A549 (cell line): ENCODE measurements at regions not wholly inside any gene's neighbourhood (a gene's known extent, or its start where the extent isn't known, plus 50 kb on each side); places are given as distances from the start of the nearest gene placed in this dataset.

Experiments used
- ATAC-seq, 2 experiments: fragments of 200-7000 bp in 1 of 2; fragments of >200 bp in 1 of 2; cut with Nextera tagmentation in 1 of 2; cut with Tn5 transposase in 1 of 2; 3 replicates each; pipeline versions ENCODE4 v1.8.0 to v1.9.1; 2018 to 2020; ENCODE audit warnings: mild to moderate bottlenecking in 1 of 2, moderate library complexity in 1 of 2
- CTCF ChIA-PET: fragments of 300-600 bp; sonication (Branson Sonifier 250); formaldehyde crosslinking; extraction: SDS; loops from one replicate; lab custom pipeline; 2021; ENCODE audit warnings: antibody characterized with exemption, inconsistent platforms; lab: Yijun Ruan, JAX
- POLR2A ChIA-PET: fragments of 350-600 bp; formaldehyde crosslinking; extraction: SDS; loops from one replicate; lab custom pipeline; 2021; ENCODE audit warnings: antibody characterized with exemption, inconsistent platforms; lab: Yijun Ruan, JAX
- DNase-seq, 2 experiments: peaks; one replicate each; pipeline versions ENCODE4 v3.0.0 to v3.0.0-alpha.2; 2011 to 2016; ENCODE audit warnings: low read depth in 1 of 2, low spot score in 1 of 2
- FAIRE-seq: peaks from 2 replicates; lab custom pipeline; 2011; peaks lifted over from hg19 to GRCh38; lab: Jason Lieb, UNC
- H3K27ac ChIP-seq, 2 experiments: fragments of >200 bp; sonication (Bioruptor Twin); formaldehyde crosslinking; 3 replicates each; pipeline ENCODE4 v1.5.1; 2016 to 2017
- H3K4me1 ChIP-seq: fragments of >200 bp; sonication (Bioruptor Twin); formaldehyde crosslinking; 3 replicates; pipeline ENCODE4 v1.6.1; 2016
- H3K4me2 ChIP-seq: fragments of >200 bp; sonication (Bioruptor Twin); formaldehyde crosslinking; 3 replicates; pipeline ENCODE4 v1.6.1; 2016
- H3K4me3 ChIP-seq: fragments of >200 bp; sonication (Bioruptor Twin); formaldehyde crosslinking; 3 replicates; pipeline ENCODE4 v1.5.1; 2016
- H3K9me3 ChIP-seq: fragments of >200 bp; sonication (Bioruptor Twin); formaldehyde crosslinking; 3 replicates; pipeline ENCODE4 v1.6.1; 2016
- ATOH8 ChIP-seq: fragments of 250-450 bp; sonication (Bioruptor Pico); IDR thresholded peaks from 2 replicates; pipeline ENCODE4 v1.5.0; 2020; ENCODE audit warnings: low read depth, mild to moderate bottlenecking, moderate library complexity
- CBX2 ChIP-seq: fragments of 200-600 bp; sonication (generic); IDR thresholded peaks from 2 replicates; pipeline ENCODE4 v1.6.1; 2016; ENCODE audit warnings: low read depth, mild to moderate bottlenecking, borderline replicate concordance
- CEBPB ChIP-seq, 2 experiments: fragments of >200 bp in 1 of 2; sonication (Bioruptor Twin) in 1 of 2; formaldehyde crosslinking in 1 of 2; IDR thresholded peaks; 2 replicates each; pipeline ENCODE4 v1.6.1; 2012 to 2016
- CHD2 ChIP-seq: fragments of 150-350 bp; IDR thresholded peaks from 2 replicates; pipeline ENCODE4 v1.6.1; 2014; ENCODE audit warnings: low read length; ENCODE audit not compliant: partially characterized antibody
- EHF ChIP-seq: fragments of 250-450 bp; sonication (Bioruptor Pico); IDR thresholded peaks from 2 replicates; pipeline ENCODE4 v1.5.0; 2020; ENCODE audit warnings: mild to moderate bottlenecking
- EP300 ChIP-seq, 2 experiments: fragments of >200 bp; sonication (Bioruptor Twin); formaldehyde crosslinking; IDR thresholded peaks; 2 replicates in 1 of 2; 3 replicates in 1 of 2; pipeline ENCODE4 v1.6.1; 2016 to 2017
- FOSL2 ChIP-seq, 2 experiments: fragments of 450-650 bp in 1 of 2; fragments of >200 bp in 1 of 2; sonication (Bioruptor Twin) in 1 of 2; formaldehyde crosslinking; IDR thresholded peaks; 2 replicates each; pipeline versions ENCODE4 v1.5.0 to v1.6.1; 2016 to 2020; ENCODE audit warnings: mild to moderate bottlenecking in 1 of 2, moderate library complexity in 1 of 2
- FOXS1 ChIP-seq: fragments of 250-450 bp; sonication (Bioruptor Pico); IDR thresholded peaks from 2 replicates; pipeline ENCODE4 v1.5.0; 2020; ENCODE audit warnings: mild to moderate bottlenecking, moderate library complexity
- HEYL ChIP-seq: fragments of 250-450 bp; sonication (Bioruptor Pico); IDR thresholded peaks from 2 replicates; pipeline ENCODE4 v1.8.0; 2021; ENCODE audit warnings: mild to moderate bottlenecking, moderate library complexity
- JUN ChIP-seq, 2 experiments: fragments of >200 bp; sonication (Bioruptor Twin); formaldehyde crosslinking; IDR thresholded peaks; 2 replicates in 1 of 2; 3 replicates in 1 of 2; pipeline ENCODE4 v1.6.1; 2016 to 2017
- KDM5A ChIP-seq: fragments of 200-600 bp; sonication (generic); IDR thresholded peaks from 2 replicates; pipeline ENCODE4 v1.6.1; 2016; ENCODE audit warnings: antibody characterized with exemption, mild to moderate bottlenecking
- MAFK ChIP-seq: fragments of 450-650 bp; IDR thresholded peaks from 2 replicates; pipeline ENCODE4 v1.6.1; 2014; ENCODE audit not compliant: partially characterized antibody
- MAX ChIP-seq: IDR thresholded peaks from 2 replicates; pipeline ENCODE4 v1.6.1; 2012
- MAZ ChIP-seq: fragments of 150-350 bp; IDR thresholded peaks from 2 replicates; pipeline ENCODE4 v1.6.1; 2014; ENCODE audit warnings: antibody characterized with exemption, low read depth, low read length, borderline replicate concordance
- MYC ChIP-seq: IDR thresholded peaks from 2 replicates; pipeline ENCODE4 v1.6.1; 2012; ENCODE audit warnings: mild to moderate bottlenecking, inconsistent platforms, low read length, improper control_type of control experiment, borderline replicate concordance
- NPAS2 ChIP-seq: fragments of 250-450 bp; sonication (Bioruptor Pico); IDR thresholded peaks from 2 replicates; pipeline ENCODE4 v1.8.0; 2022; ENCODE audit warnings: mild to moderate bottlenecking, moderate library complexity, borderline replicate concordance
- NR3C1 ChIP-seq: fragments of >200 bp; sonication (Bioruptor Twin); formaldehyde crosslinking; IDR thresholded peaks from 3 replicates; pipeline ENCODE4 v1.6.1; 2017
- PBX3 ChIP-seq: IDR thresholded peaks from 2 replicates; pipeline ENCODE4 v1.6.1; 2012
- RARB ChIP-seq: fragments of 250-450 bp; sonication (Bioruptor Pico); IDR thresholded peaks from 2 replicates; pipeline ENCODE4 v1.8.0; 2021; ENCODE audit warnings: mild to moderate bottlenecking, moderate library complexity
- REST ChIP-seq: fragments of 200-600 bp; sonication (generic); IDR thresholded peaks from 2 replicates; pipeline ENCODE4 v1.6.1; 2016; ENCODE audit warnings: antibody characterized with exemption, mild to moderate bottlenecking, moderate library complexity
- RFX5 ChIP-seq: fragments of 450-650 bp; IDR thresholded peaks from 2 replicates; pipeline ENCODE4 v1.7.1; 2014; ENCODE audit warnings: antibody characterized with exemption, mild to moderate bottlenecking, moderate library complexity
- RNF2 ChIP-seq: fragments of 200-600 bp; sonication (generic); IDR thresholded peaks from 2 replicates; pipeline ENCODE4 v1.6.1; 2016; ENCODE audit warnings: low read depth, mild to moderate bottlenecking, antibody characterized with exemption, moderate library complexity, borderline replicate concordance
- SMC3 ChIP-seq: fragments of >200 bp; sonication (Bioruptor Twin); formaldehyde crosslinking; IDR thresholded peaks from 3 replicates; pipeline ENCODE4 v1.6.1; 2018; ENCODE audit warnings: inconsistent platforms
- USF2 ChIP-seq: fragments of 450-650 bp; IDR thresholded peaks from 2 replicates; pipeline ENCODE4 v1.6.1; 2014; ENCODE audit warnings: antibody characterized with exemption
- ZNF302 ChIP-seq: fragments of 250-450 bp; sonication (Bioruptor Pico); IDR thresholded peaks from 2 replicates; pipeline ENCODE4 v1.9.0; 2021; ENCODE audit warnings: inconsistent platforms, mild to moderate bottlenecking, moderate library complexity
- WGBS: methylation state at CpG from one replicate; pipeline ENCODE4 v1.1.6; 2017; ENCODE audit errors: missing lambda C conversion rate; 5-methylcytosine and 5-hydroxymethylcytosine counted together

GRCh38 chr9:26523577-26523976 is 369.0 kb downstream of the CAAP1 start:
- no peak for ATAC-seq

GRCh38 chr9:26520141-26520540 is 372.5 kb downstream of the CAAP1 start:
- WGBS, result 6% methylated on average over 1 of the region's 1 CpG
- no peaks in the 10 kb centered on the region for H3K9me3 ChIP-seq
- CTCF ChIA-PET, result no interaction called here

More at GRCh38 chr9:26523577-26523976, 369.0 kb downstream of the CAAP1 start:
- Histone ChIP-seq H3K4me2 (no peak overlapping the region), H3K4me3 (no peak overlapping the region), H3K27ac (no peak overlapping the region), H3K4me1 (no peaks in the 10 kb centered on the region), H3K9me3 (no peaks in the 10 kb centered on the region)
- no peak for FAIRE-seq
- POLR2A ChIA-PET, result no interaction called here
- CTCF ChIA-PET, result no interaction called here
- DNase-seq, result no peak
- 0% methylated on average over 3 of the region's 3 CpGs for WGBS
- TF ChIP-seq ZNF302 (CRISPR knock-in tag) (no peak), MAX (no peak), FOXS1 (CRISPR knock-in tag) (no peak), MAFK (no peak), PBX3 (no peak), EP300 (IDR thresholded peaks at IDR 0.05) (no peak), NPAS2 (no peak), MYC (no peak), CHD2 (no peak), CBX2 (no peak), JUN (IDR thresholded peaks at IDR 0.05) (no peak), RFX5 (no peak), USF2 (no peak), HEYL (no peak), EHF (CRISPR knock-in tag) (no peak), SMC3 (no peak), RARB (CRISPR knock-in tag) (no peak)

GRCh38 chr9:26516773-26517343 is 375.7 kb downstream of the CAAP1 start:
- ATAC-seq, result no peak
- CTCF ChIA-PET, result no interaction called here
- FAIRE-seq, result no peak

More at GRCh38 chr9:26520141-26520540, 372.5 kb downstream of the CAAP1 start:
- Histone ChIP-seq H3K27ac (no peak overlapping the region), H3K4me3 (no peak overlapping the region), H3K4me1 (no peaks in the 10 kb centered on the region), H3K4me2 (no peak overlapping the region)
- no peak for DNase-seq
- TF ChIP-seq MAZ (no peak), MAFK (peak; percentile 36), EHF (CRISPR knock-in tag) (no peak)
- no peak for ATAC-seq
- no peak for FAIRE-seq
- POLR2A ChIA-PET, result no interaction called here

GRCh38 chr9:26513730-26514129 is 378.9 kb downstream of the CAAP1 start:
- DNase-seq, result no peak
- Histone ChIP-seq H3K4me1 (no peaks in the 10 kb centered on the region), H3K4me2 (no peak overlapping the region), H3K27ac (no peak overlapping the region), H3K4me3 (no peak overlapping the region), H3K9me3 (no peaks in the 10 kb centered on the region)
- no peak for FAIRE-seq
- 0% methylated on average over 4 of the region's 4 CpGs for WGBS
- ChIA-PET POLR2A (no interaction called here), CTCF (no interaction called here)
- ATAC-seq, result no peak
- TF ChIP-seq NR3C1 (no peak), ATOH8 (CRISPR knock-in tag) (no peak), RNF2 (no peak), REST (no peak), SMC3 (no peak), FOSL2 (IDR thresholded peaks at IDR 0.05) (no peak), FOSL2 (CRISPR knock-in tag; IDR thresholded peaks at IDR 0.05) (no peak), KDM5A (no peak), MAX (no peak), CHD2 (no peak)

More at GRCh38 chr9:26516773-26517343, 375.7 kb downstream of the CAAP1 start:
- Histone ChIP-seq H3K4me3 (no peak overlapping the region), H3K27ac (no peak overlapping the region), H3K9me3 (no peaks in the 10 kb centered on the region), H3K4me2 (no peak overlapping the region)
- POLR2A ChIA-PET, result no interaction called here
- TF ChIP-seq CEBPB (IDR thresholded peaks at IDR 0.05), result no peak
- TF ChIP-seq, all 56 proteins: peak for 0
- H3K4me1 ChIP-seq, result no peaks in the 10 kb centered on the region
- WGBS, result 11% methylated on average over 1 of the region's 1 CpG
- DNase-seq, result no peak
